K562 (cell line): ENCODE measurements at regions not wholly inside any gene's neighbourhood (a gene's known extent, or its start where the extent isn't known, plus 50 kb on each side); places are given as distances from the start of the nearest gene placed in this dataset.

Source experiments
- ATAC-seq: fragments of 200-7000 bp; cut with Tn5 transposase; 3 replicates; pipeline ENCODE4 v1.9.1; 2020; ENCODE audit warnings: moderate library complexity
- BruUV-seq: library from RNA; stranded (reverse); fragments of 400-500 nt; replicated peaks from 2 replicates; lab custom pipeline; 2021; lab: Mats Ljungman, UMichigan
- CTCF ChIA-PET: fragments of 300-600 bp; formaldehyde crosslinking; extraction: SDS; loops from one replicate; lab custom pipeline; 2021; ENCODE audit warnings: low intra/inter-chr PET ratio; lab: Yijun Ruan, JAX
- POLR2A ChIA-PET: fragments of 300-600, 350-650 bp; sonication (Branson Sonifier 250); formaldehyde crosslinking; extraction: SDS; loops from one replicate; lab custom pipeline; 2021; ENCODE audit warnings: antibody characterized with exemption, inconsistent platforms; lab: Yijun Ruan, JAX
- DNase-seq, 4 experiments: peaks; one replicate each; pipeline versions ENCODE4 v3.0.0 to v3.0.0-alpha.2; 2011 to 2018; ENCODE audit warnings: low spot score in 3 of 4, mixed read lengths in 3 of 4; ENCODE audit errors: extremely low read depth in 1 of 4
- FAIRE-seq: peaks from 2 replicates; lab custom pipeline; 2011; peaks lifted over from hg19 to GRCh38; lab: Jason Lieb, UNC
- H2AFZ ChIP-seq: 2 replicates; pipeline ENCODE4 v1.6.0; 2011; ENCODE audit warnings: low read depth, low read length, control low read depth, inconsistent platforms
- H3K27ac ChIP-seq: fragments of 200-600 bp; 3 replicates; pipeline ENCODE4 v1.8.0; 2011; ENCODE audit warnings: low read depth, mild to moderate bottlenecking, control low read depth, inconsistent platforms, low read length, moderate library complexity, mixed read lengths; ENCODE audit errors: extremely low read depth
- H3K27me3 ChIP-seq, 2 experiments: fragments of 300-600 bp in 1 of 2; 2 replicates in 1 of 2; 3 replicates in 1 of 2; pipeline versions ENCODE4 v1.6.0 to v1.8.0; 2011; ENCODE audit warnings: inconsistent platforms in 2 of 2, low read length in 2 of 2, mild to moderate bottlenecking in 1 of 2, mixed read lengths in 1 of 2, moderate library complexity in 1 of 2; ENCODE audit not compliant: control insufficient read depth in 2 of 2, insufficient read depth in 2 of 2
- H3K36me3 ChIP-seq: fragments of 300-600 bp; 3 replicates; pipeline ENCODE4 v1.8.0; 2011; ENCODE audit warnings: mild to moderate bottlenecking, low read length, inconsistent platforms; ENCODE audit not compliant: control insufficient read depth, insufficient read depth
- H3K4me1 ChIP-seq, 2 experiments: fragments of 200-600 bp in 1 of 2; replicated peaks in 1 of 2; 2 replicates in 1 of 2; 3 replicates in 1 of 2; pipeline versions ENCODE4 v1.5.1 to v1.8.0; 2011; ENCODE audit warnings: inconsistent platforms in 2 of 2, low read length in 2 of 2, mild to moderate bottlenecking in 1 of 2, mixed read lengths in 1 of 2, moderate library complexity in 1 of 2; ENCODE audit not compliant: control insufficient read depth in 2 of 2, insufficient read depth in 2 of 2
- H3K4me2 ChIP-seq: 2 replicates; pipeline ENCODE4 v1.6.1; 2011; ENCODE audit warnings: low read length, control low read depth, inconsistent platforms, mixed read lengths; ENCODE audit not compliant: insufficient read depth
- H3K4me3 ChIP-seq: fragments of 200-600 bp; sonication (generic), shearing (Covaris generic); 2 replicates; pipeline ENCODE4 v1.5.1; 2016; ENCODE audit warnings: control low read depth, inconsistent platforms
- H3K79me2 ChIP-seq: fragments of 200-600 bp; 3 replicates; pipeline ENCODE4 v1.8.0; 2011; ENCODE audit warnings: low read length, inconsistent platforms; ENCODE audit not compliant: control insufficient read depth, insufficient read depth
- H3K9ac ChIP-seq, 2 experiments: 2 replicates each; pipeline versions ENCODE4 v1.6.0 to v1.6.1; 2011; ENCODE audit warnings: low read depth in 2 of 2, low read length in 2 of 2, control low read depth in 1 of 2, inconsistent platforms in 1 of 2, mild to moderate bottlenecking in 1 of 2, mixed read lengths in 1 of 2; ENCODE audit not compliant: insufficient read depth in 1 of 2
- H3K9me1 ChIP-seq: one replicate; pipeline ENCODE4 v1.6.0; 2011; ENCODE audit warnings: inconsistent platforms, mild to moderate bottlenecking, low read length, moderate library complexity; ENCODE audit not compliant: control insufficient read depth, insufficient read depth
- H3K9me3 ChIP-seq: replicated peaks from 2 replicates; pipeline ENCODE4 v1.5.1; 2011; ENCODE audit warnings: low read depth, low read length, inconsistent platforms; ENCODE audit not compliant: control insufficient read depth, insufficient read depth
- H4K20me1 ChIP-seq: replicated peaks from 2 replicates; pipeline ENCODE4 v1.6.1; 2011; ENCODE audit warnings: low read length, inconsistent platforms, mixed read lengths; ENCODE audit not compliant: control insufficient read depth, insufficient read depth
- ZNF224 ChIP-seq: sonication (generic); formaldehyde crosslinking; IDR thresholded peaks from 2 replicates; pipeline ENCODE4 v1.8.0; 2022; ENCODE audit warnings: mild to moderate bottlenecking, missing genetic modification reagents
- WGBS: fragments of 100-300 bp; shearing (Covaris generic); methylation state at CpG from one replicate; pipeline ENCODE4 v1.1.6; 2016; ENCODE audit warnings: low coverage, mixed read lengths; ENCODE audit not compliant: insufficient coverage; ENCODE audit errors: missing lambda C conversion rate; 5-methylcytosine and 5-hydroxymethylcytosine counted together
- in situ Hi-C: fragments of 300-500 bp; cut with MboI; formaldehyde crosslinking; loops from 4 replicates; pipeline ENCODE4 v1.15.0; 2018; ENCODE audit warnings: inconsistent platforms, mixed read lengths
- intact Hi-C: fragments of 100-400 bp; cut with micrococcal nuclease; formaldehyde crosslinking; loops from 2 replicates; pipeline ENCODE4 v1.14.2; 2022
- TF ChIP-seq, protein P1 (sequence below), 2 experiments: fragments of 450-650 bp in 1 of 2; sonication (generic) in 1 of 2; formaldehyde crosslinking in 1 of 2; IDR thresholded peaks; 2 replicates each; pipeline versions ENCODE4 v1.7.1 to v1.9.0; 2016 to 2022; ENCODE audit warnings: inconsistent platforms in 1 of 2, mild to moderate bottlenecking in 1 of 2, missing genetic modification reagents in 1 of 2

DNA sequence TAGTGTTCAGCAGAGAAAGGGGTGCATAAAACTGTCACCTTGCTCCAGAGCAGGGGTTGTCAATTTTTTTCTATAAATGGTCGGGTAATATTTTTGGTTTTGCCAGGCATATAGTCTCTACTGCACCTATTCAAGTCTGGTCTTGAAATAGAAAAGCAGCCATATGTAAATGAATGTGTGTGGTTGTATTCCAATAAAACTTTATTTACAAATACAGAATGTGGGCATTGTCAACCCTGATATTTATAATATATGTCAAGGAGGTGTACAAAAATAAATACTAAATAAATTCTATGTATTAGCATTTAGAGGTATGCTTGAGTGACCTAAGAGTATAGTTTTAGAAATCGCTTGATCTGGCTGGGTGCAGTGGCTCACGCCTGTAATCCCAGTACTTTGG, 97.6 kb upstream of the SPRY2 start:
- no peak for ATAC-seq
- Histone ChIP-seq H3K36me3 (no peaks in the 10 kb centered on the region), H3K79me2 (no peaks in the 10 kb centered on the region), H3K4me1 (no peaks in the 10 kb centered on the region), H3K4me3 (no peak overlapping the region), H3K9me1 (no peaks in the 10 kb centered on the region), H3K27me3 (no peaks in the 10 kb centered on the region), H3K9me3 (no peaks in the 10 kb centered on the region), H3K4me2 (no peak overlapping the region), H3K27ac (no peak overlapping the region), H2AFZ (no peak overlapping the region), H3K9ac (no peak overlapping the region), H4K20me1 (no peaks in the 10 kb centered on the region)
- TF ChIP-seq ZNF224 (CRISPR knock-in tag), result no peak
- TF ChIP-seq, protein P1, sequence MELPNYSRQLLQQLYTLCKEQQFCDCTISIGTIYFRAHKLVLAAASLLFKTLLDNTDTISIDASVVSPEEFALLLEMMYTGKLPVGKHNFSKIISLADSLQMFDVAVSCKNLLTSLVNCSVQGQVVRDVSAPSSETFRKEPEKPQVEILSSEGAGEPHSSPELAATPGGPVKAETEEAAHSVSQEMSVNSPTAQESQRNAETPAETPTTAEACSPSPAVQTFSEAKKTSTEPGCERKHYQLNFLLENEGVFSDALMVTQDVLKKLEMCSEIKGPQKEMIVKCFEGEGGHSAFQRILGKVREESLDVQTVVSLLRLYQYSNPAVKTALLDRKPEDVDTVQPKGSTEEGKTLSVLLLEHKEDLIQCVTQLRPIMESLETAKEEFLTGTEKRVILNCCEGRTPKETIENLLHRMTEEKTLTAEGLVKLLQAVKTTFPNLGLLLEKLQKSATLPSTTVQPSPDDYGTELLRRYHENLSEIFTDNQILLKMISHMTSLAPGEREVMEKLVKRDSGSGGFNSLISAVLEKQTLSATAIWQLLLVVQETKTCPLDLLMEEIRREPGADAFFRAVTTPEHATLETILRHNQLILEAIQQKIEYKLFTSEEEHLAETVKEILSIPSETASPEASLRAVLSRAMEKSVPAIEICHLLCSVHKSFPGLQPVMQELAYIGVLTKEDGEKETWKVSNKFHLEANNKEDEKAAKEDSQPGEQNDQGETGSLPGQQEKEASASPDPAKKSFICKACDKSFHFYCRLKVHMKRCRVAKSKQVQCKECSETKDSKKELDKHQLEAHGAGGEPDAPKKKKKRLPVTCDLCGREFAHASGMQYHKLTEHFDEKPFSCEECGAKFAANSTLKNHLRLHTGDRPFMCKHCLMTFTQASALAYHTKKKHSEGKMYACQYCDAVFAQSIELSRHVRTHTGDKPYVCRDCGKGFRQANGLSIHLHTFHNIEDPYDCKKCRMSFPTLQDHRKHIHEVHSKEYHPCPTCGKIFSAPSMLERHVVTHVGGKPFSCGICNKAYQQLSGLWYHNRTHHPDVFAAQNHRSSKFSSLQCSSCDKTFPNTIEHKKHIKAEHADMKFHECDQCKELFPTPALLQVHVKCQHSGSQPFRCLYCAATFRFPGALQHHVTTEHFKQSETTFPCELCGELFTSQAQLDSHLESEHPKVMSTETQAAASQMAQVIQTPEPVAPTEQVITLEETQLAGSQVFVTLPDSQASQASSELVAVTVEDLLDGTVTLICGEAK (IDR thresholded peaks at IDR 0.05), result peak; percentile 84
- TF ChIP-seq, protein P1 (CRISPR knock-in tag; IDR thresholded peaks at IDR 0.05), result no peak
- intact Hi-C loops (no loop called here), in situ Hi-C loops (no loop called here)
- DNase-seq, result no peak
- no TSS peak for BruUV-seq
- ChIA-PET CTCF (no interaction called here), POLR2A (no interaction called here)
- no peak for FAIRE-seq
- 0% methylated on average over 3 of the region's 3 CpGs for WGBS
